ENCODE measurements at regions not wholly inside any gene's neighbourhood (a gene's known extent, or its start where the extent isn't known, plus 50 kb on each side); places are given as distances from the start of the nearest gene placed in this dataset.
"Not testable (repeated sequence)": the region's sequence is repeated elsewhere in the genome, so short reads cannot be mapped to it uniquely, and the experiment has no call there.

- no peak for DNase-seq
Measured at GRCh38 chr1:244301595-244302130, 150.0 kb downstream of the ADSS2 start.

GRCh38 chr1:244302876-244303609 is 148.7 kb downstream of the ADSS2 start:
- DNase-seq, result no peak

GRCh38 chr1:244303610-244303969 is 148.1 kb downstream of the ADSS2 start:
- DNase-seq, result no peak

- no peak for DNase-seq
Measured at GRCh38 chr1:244304156-244304555, 147.6 kb downstream of the ADSS2 start.

GRCh38 chr1:244304656-244305055 is 147.1 kb downstream of the ADSS2 start:
- no peak for DNase-seq

GRCh38 chr1:244305776-244306341 is 145.8 kb downstream of the ADSS2 start:
- DNase-seq, result no peak

- DNase-seq, result no peak
Measured at GRCh38 chr1:244306544-244306943, 145.2 kb downstream of the ADSS2 start.

GRCh38 chr1:244309191-244309590 is 142.5 kb downstream of the ADSS2 start:
- not testable (repeated sequence) for DNase-seq

- no peak for DNase-seq
Measured at GRCh38 chr1:244311784-244312532, 139.8 kb downstream of the ADSS2 start.

- no peak for DNase-seq
Measured at GRCh38 chr1:244313346-244313745, 138.4 kb downstream of the ADSS2 start.

GRCh38 chr1:244314921-244315559 is 136.7 kb downstream of the ADSS2 start:
- DNase-seq, result no peak

- no peak for DNase-seq
Measured at GRCh38 chr1:244315996-244316395, 135.7 kb downstream of the ADSS2 start.

- no peak for DNase-seq
Measured at GRCh38 chr1:244316407-244316806, 135.3 kb downstream of the ADSS2 start.

GRCh38 chr1:244316986-244317655 is 134.6 kb downstream of the ADSS2 start:
- DNase-seq, result no peak

GRCh38 chr1:244318078-244318477 is 133.6 kb downstream of the ADSS2 start:
- DNase-seq, result no peak

- no peak for DNase-seq
Measured at GRCh38 chr1:244318512-244318911, 133.2 kb downstream of the ADSS2 start.

GRCh38 chr1:244319283-244320132 is 132.2 kb downstream of the ADSS2 start:
- DNase-seq, result peak; percentile 97

GRCh38 chr1:244322181-244322580 is 129.5 kb downstream of the ADSS2 start:
- DNase-seq, result no peak

- no peak for DNase-seq
Measured at GRCh38 chr1:244322791-244323521, 128.8 kb downstream of the ADSS2 start.

- no peak for DNase-seq
Measured at GRCh38 chr1:244324176-244324883, 127.4 kb downstream of the ADSS2 start.

Data from SIG-M5 (cell line).